K562 (cell line): ENCODE measurements at regions not wholly inside any gene's neighbourhood (a gene's known extent, or its start where the extent isn't known, plus 50 kb on each side); places are given as distances from the start of the nearest gene placed in this dataset.

Experiments used
- ATAC-seq: fragments of 200-7000 bp; cut with Tn5 transposase; 3 replicates; pipeline ENCODE4 v1.9.1; 2020; ENCODE audit warnings: moderate library complexity
- BruUV-seq: library from RNA; stranded (reverse); fragments of 400-500 nt; replicated peaks from 2 replicates; lab custom pipeline; 2021; lab: Mats Ljungman, UMichigan
- CTCF ChIA-PET: fragments of 300-600 bp; formaldehyde crosslinking; extraction: SDS; loops from one replicate; lab custom pipeline; 2021; ENCODE audit warnings: low intra/inter-chr PET ratio; lab: Yijun Ruan, JAX
- POLR2A ChIA-PET: fragments of 300-600, 350-650 bp; sonication (Branson Sonifier 250); formaldehyde crosslinking; extraction: SDS; loops from one replicate; lab custom pipeline; 2021; ENCODE audit warnings: antibody characterized with exemption, inconsistent platforms; lab: Yijun Ruan, JAX
- DNase-seq, 4 experiments: peaks; one replicate each; pipeline versions ENCODE4 v3.0.0 to v3.0.0-alpha.2; 2011 to 2018; ENCODE audit warnings: low spot score in 3 of 4, mixed read lengths in 3 of 4; ENCODE audit errors: extremely low read depth in 1 of 4
- FAIRE-seq: peaks from 2 replicates; lab custom pipeline; 2011; peaks lifted over from hg19 to GRCh38; lab: Jason Lieb, UNC
- H2AFZ ChIP-seq: 2 replicates; pipeline ENCODE4 v1.6.0; 2011; ENCODE audit warnings: low read depth, low read length, control low read depth, inconsistent platforms
- H3K27ac ChIP-seq: fragments of 200-600 bp; 3 replicates; pipeline ENCODE4 v1.8.0; 2011; ENCODE audit warnings: low read depth, mild to moderate bottlenecking, control low read depth, inconsistent platforms, low read length, moderate library complexity, mixed read lengths; ENCODE audit errors: extremely low read depth
- H3K27me3 ChIP-seq, 2 experiments: fragments of 300-600 bp in 1 of 2; 2 replicates in 1 of 2; 3 replicates in 1 of 2; pipeline versions ENCODE4 v1.6.0 to v1.8.0; 2011; ENCODE audit warnings: inconsistent platforms in 2 of 2, low read length in 2 of 2, mild to moderate bottlenecking in 1 of 2, mixed read lengths in 1 of 2, moderate library complexity in 1 of 2; ENCODE audit not compliant: control insufficient read depth in 2 of 2, insufficient read depth in 2 of 2
- H3K36me3 ChIP-seq: fragments of 300-600 bp; 3 replicates; pipeline ENCODE4 v1.8.0; 2011; ENCODE audit warnings: mild to moderate bottlenecking, low read length, inconsistent platforms; ENCODE audit not compliant: control insufficient read depth, insufficient read depth
- H3K4me1 ChIP-seq, 2 experiments: fragments of 200-600 bp in 1 of 2; replicated peaks in 1 of 2; 2 replicates in 1 of 2; 3 replicates in 1 of 2; pipeline versions ENCODE4 v1.5.1 to v1.8.0; 2011; ENCODE audit warnings: inconsistent platforms in 2 of 2, low read length in 2 of 2, mild to moderate bottlenecking in 1 of 2, mixed read lengths in 1 of 2, moderate library complexity in 1 of 2; ENCODE audit not compliant: control insufficient read depth in 2 of 2, insufficient read depth in 2 of 2
- H3K4me2 ChIP-seq: 2 replicates; pipeline ENCODE4 v1.6.1; 2011; ENCODE audit warnings: low read length, control low read depth, inconsistent platforms, mixed read lengths; ENCODE audit not compliant: insufficient read depth
- H3K4me3 ChIP-seq: fragments of 200-600 bp; sonication (generic), shearing (Covaris generic); 2 replicates; pipeline ENCODE4 v1.5.1; 2016; ENCODE audit warnings: control low read depth, inconsistent platforms
- H3K79me2 ChIP-seq: fragments of 200-600 bp; 3 replicates; pipeline ENCODE4 v1.8.0; 2011; ENCODE audit warnings: low read length, inconsistent platforms; ENCODE audit not compliant: control insufficient read depth, insufficient read depth
- H3K9ac ChIP-seq, 2 experiments: 2 replicates each; pipeline versions ENCODE4 v1.6.0 to v1.6.1; 2011; ENCODE audit warnings: low read depth in 2 of 2, low read length in 2 of 2, control low read depth in 1 of 2, inconsistent platforms in 1 of 2, mild to moderate bottlenecking in 1 of 2, mixed read lengths in 1 of 2; ENCODE audit not compliant: insufficient read depth in 1 of 2
- H3K9me1 ChIP-seq: one replicate; pipeline ENCODE4 v1.6.0; 2011; ENCODE audit warnings: inconsistent platforms, mild to moderate bottlenecking, low read length, moderate library complexity; ENCODE audit not compliant: control insufficient read depth, insufficient read depth
- H3K9me3 ChIP-seq: replicated peaks from 2 replicates; pipeline ENCODE4 v1.5.1; 2011; ENCODE audit warnings: low read depth, low read length, inconsistent platforms; ENCODE audit not compliant: control insufficient read depth, insufficient read depth
- H4K20me1 ChIP-seq: replicated peaks from 2 replicates; pipeline ENCODE4 v1.6.1; 2011; ENCODE audit warnings: low read length, inconsistent platforms, mixed read lengths; ENCODE audit not compliant: control insufficient read depth, insufficient read depth
- BACH1 ChIP-seq: fragments of 200-800 bp; sonication (Bioruptor generic); IDR thresholded peaks from 2 replicates; pipeline ENCODE4 v1.6.1; 2016; ENCODE audit warnings: missing genetic modification characterization, missing compliant biosample characterization
- RBM39 ChIP-seq: fragments of 200-400 bp; formaldehyde crosslinking; optimal IDR thresholded peaks from 2 replicates; pipeline ENCODE3; 2018; ENCODE audit warnings: low read depth, low read length
- SAFB2 ChIP-seq: fragments of 200-400 bp; formaldehyde crosslinking; IDR thresholded peaks from 2 replicates; pipeline ENCODE4 v1.6.1; 2018; ENCODE audit warnings: borderline replicate concordance, low read length, low read depth, moderate library complexity; ENCODE audit not compliant: severe bottlenecking
- XRCC5 ChIP-seq: fragments of 200-400 bp; formaldehyde crosslinking; IDR thresholded peaks from 2 replicates; pipeline ENCODE4 v1.6.1; 2017; ENCODE audit warnings: low read depth, mild to moderate bottlenecking, low read length
- WGBS: fragments of 100-300 bp; shearing (Covaris generic); methylation state at CpG from one replicate; pipeline ENCODE4 v1.1.6; 2016; ENCODE audit warnings: low coverage, mixed read lengths; ENCODE audit not compliant: insufficient coverage; ENCODE audit errors: missing lambda C conversion rate; 5-methylcytosine and 5-hydroxymethylcytosine counted together
- in situ Hi-C: fragments of 300-500 bp; cut with MboI; formaldehyde crosslinking; loops from 4 replicates; pipeline ENCODE4 v1.15.0; 2018; ENCODE audit warnings: inconsistent platforms, mixed read lengths
- intact Hi-C: fragments of 100-400 bp; cut with micrococcal nuclease; formaldehyde crosslinking; loops from 2 replicates; pipeline ENCODE4 v1.14.2; 2022
- TF ChIP-seq, protein P1 (sequence below): fragments of 250-450 bp; sonication (Bioruptor Pico); IDR thresholded peaks from 2 replicates; pipeline ENCODE4 v1.4.0; 2020; ENCODE audit warnings: mild to moderate bottlenecking, moderate library complexity, borderline replicate concordance

DNA sequence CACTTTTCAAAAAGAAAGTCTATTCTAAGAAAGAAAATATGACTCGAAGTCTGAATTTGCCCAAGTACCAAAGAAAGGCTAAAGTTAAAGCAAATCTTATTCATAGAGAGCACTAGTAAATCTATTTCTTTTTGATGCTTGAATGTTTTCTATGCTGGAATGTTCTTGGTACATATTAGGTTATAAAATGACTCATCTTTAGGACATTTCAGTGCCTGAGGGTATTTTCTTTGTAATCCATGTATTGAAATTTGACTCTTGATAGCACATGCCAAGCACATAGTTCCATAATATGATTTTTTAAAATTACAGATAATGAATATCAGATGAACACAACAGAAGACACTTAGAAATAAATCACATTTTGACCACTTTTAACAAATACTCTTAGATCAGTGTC lies 232.8 kb downstream of the TRIML1 start:
- Histone ChIP-seq H3K27me3 (no peaks in the 10 kb centered on the region), H3K9me3 (no peaks in the 10 kb centered on the region), H3K9ac (no peak overlapping the region), H3K4me3 (no peak overlapping the region), H3K4me1 (no peaks in the 10 kb centered on the region), H4K20me1 (no peaks in the 10 kb centered on the region), H3K4me2 (no peak overlapping the region), H3K27ac (no peak overlapping the region), H2AFZ (no peak overlapping the region), H3K79me2 (no peaks in the 10 kb centered on the region), H3K36me3 (no peaks in the 10 kb centered on the region), H3K9me1 (no peaks in the 10 kb centered on the region)
- CTCF ChIA-PET, result no interaction called here
- intact Hi-C loops, result no loop called here
- ATAC-seq, result no peak
- no TSS peak for BruUV-seq
- FAIRE-seq, result no peak
- TF ChIP-seq XRCC5 (no peak), BACH1 (tag) (no peak), RBM39 (no peak), SAFB2 (no peak)
- TF ChIP-seq, protein P1, sequence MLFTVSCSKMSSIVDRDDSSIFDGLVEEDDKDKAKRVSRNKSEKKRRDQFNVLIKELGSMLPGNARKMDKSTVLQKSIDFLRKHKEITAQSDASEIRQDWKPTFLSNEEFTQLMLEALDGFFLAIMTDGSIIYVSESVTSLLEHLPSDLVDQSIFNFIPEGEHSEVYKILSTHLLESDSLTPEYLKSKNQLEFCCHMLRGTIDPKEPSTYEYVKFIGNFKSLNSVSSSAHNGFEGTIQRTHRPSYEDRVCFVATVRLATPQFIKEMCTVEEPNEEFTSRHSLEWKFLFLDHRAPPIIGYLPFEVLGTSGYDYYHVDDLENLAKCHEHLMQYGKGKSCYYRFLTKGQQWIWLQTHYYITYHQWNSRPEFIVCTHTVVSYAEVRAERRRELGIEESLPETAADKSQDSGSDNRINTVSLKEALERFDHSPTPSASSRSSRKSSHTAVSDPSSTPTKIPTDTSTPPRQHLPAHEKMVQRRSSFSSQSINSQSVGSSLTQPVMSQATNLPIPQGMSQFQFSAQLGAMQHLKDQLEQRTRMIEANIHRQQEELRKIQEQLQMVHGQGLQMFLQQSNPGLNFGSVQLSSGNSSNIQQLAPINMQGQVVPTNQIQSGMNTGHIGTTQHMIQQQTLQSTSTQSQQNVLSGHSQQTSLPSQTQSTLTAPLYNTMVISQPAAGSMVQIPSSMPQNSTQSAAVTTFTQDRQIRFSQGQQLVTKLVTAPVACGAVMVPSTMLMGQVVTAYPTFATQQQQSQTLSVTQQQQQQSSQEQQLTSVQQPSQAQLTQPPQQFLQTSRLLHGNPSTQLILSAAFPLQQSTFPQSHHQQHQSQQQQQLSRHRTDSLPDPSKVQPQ (CRISPR knock-in tag), result no peak
- WGBS, result 0% methylated on average over 1 of the region's 1 CpG
- in situ Hi-C loops, result no loop called here
- no peak for DNase-seq
- POLR2A ChIA-PET, result no interaction called here
